Mesenteric fat pad (tissue), 1 donor: ENCODE measurements at regions not wholly inside any gene's neighbourhood (a gene's known extent, or its start where the extent isn't known, plus 50 kb on each side); places are given as distances from the start of the nearest gene placed in this dataset.

Experiments
- DNase-seq: peaks from one replicate; pipeline ENCODE4 v3.0.0-alpha.2; 2020; ENCODE audit warnings: low spot score
- donor health status: DM: yes; HTN: yes; CAD: no.

DNA sequence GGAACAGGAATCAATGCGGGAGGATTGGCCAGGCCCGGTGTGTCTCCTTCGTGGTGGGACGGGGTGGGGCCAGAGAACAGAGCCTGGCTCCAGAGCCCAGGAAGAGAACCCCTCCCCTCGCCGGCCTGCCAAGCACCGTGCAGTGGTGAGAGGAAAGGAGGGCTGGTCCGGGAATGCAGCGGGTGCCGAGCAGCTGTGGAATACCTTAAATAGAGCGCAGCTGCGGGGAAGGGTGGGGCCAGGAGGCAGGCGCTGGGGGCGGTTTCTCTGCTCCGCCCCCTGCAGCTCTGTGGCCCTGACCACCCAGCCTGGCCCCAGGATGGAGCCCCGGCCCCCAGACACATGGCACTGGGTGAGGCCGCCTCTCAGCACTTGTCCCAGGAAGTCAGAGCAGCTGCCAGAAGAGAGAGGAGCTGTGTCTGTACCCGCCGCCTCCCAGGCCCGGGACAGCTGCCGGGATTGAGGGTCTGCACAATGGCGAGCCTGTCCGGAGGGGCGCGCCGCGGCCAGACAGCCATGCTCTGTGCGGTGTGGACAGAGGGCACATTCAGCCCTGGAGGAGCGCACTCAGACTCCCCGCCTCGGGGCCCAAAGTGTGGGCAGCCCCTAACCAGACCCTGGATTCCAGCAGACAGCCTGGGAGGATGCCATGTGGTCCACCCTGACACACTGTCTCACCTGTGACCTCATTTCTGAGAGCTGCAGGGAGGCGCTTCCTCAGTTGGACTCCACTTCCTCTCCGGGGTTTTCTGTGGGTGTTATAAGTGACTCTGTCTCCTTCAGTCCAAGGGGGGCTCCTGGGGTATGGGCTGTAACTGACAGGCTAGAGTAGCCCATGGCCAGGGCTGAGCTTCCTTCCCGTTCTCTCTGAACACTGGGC is 268.8 kb downstream of the SEC14L1 start:
- no peak for DNase-seq

DNA sequence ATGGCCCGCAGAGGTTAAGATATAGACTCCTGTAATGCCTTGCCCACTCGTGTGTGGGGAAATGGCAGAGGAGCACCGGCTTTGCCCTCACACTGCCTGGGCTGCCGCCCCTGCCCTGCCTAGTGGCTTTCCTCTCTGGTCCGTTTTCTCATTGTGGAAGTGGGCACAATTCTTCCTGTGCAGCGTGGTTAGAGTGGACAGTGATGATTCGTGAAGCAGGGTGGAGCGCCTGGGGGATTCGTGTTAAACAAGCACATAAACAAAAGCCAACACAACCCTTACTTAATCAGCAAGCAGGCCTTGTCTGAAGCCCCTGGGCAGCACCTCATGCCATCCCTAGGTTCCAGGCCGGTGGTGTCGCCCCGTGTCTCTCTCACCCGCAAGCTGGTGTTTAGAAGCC is 269.7 kb downstream of the SEC14L1 start:
- no peak for DNase-seq

DNA sequence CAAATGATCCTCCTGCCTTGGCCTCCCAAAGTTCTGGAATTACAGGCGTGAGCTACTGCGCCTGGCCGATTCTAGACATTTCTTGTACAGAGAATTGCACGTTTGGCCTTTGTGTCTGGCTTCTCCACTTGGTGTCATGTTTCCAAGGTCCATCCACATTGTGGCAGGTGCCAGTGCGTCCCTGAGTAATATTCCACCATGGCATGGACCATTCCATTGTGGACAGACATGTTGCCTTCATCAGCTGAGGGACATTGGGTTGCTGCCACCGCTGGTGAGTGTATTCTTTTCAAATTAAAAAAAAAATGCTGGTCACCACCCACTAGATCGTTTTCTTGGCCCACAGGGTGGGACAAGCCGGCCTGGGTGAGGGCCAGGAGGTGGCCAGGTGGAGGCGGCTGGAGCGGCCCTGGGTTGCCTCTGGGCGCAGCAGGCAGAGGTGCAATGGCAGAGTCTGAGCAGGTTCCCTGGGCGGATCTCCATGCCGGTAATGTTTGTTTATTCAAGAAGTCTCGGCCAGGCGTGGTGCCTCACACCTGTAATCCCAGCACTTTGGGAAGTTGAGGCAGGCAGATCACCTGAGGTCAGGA is 274.1 kb downstream of the SEC14L1 start:
- DNase-seq = no peak

DNA sequence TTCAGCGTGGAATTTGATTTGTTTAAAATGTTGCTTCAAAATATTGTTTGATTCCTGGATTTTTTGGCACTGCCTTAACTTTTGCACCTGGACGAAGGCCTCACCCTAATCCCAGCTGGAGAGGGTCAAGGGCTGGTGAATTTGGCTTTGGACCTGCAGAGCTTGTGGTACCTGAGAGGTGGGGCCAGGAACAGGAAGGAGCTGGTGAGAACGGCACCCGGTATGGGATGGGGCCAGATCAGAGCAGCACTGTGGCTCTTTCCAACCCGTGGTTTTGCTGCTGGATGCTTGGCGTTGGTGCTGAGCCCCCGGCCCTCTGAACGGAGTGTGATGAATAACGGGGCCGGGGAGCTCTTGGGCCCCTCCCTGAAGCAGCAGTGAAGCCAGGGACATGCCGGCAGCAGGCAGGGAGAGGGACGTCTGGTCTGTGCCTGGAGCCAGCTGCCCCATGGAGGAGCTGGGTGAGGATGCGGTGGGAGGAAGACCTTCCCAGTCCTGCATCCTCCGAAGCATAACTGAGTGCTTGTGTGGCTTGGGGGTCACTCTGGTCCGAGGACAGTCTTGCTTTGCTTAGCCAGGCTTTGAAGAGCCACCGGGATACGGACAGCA is 275.4 kb downstream of the SEC14L1 start:
- DNase-seq = no peak

DNA sequence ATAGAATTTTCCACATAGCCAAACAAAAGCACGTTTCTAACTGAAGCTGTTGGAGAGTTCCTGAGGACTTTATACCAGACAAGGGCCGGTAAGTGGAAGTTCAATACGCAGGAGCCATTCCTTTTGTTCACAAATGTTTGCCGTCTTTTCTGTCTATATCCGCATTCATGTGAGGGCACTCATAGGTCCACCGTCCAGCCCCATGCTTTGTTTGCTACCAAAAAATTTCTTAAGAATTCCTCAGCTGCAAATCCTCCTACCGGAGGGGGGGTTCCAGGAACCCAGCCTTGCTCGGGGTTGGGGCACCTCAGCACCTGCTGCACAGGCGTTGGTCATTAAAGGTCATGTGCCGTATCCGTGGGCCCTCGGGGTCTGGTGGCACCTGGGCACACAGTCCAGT is 276.8 kb downstream of the SEC14L1 start:
- DNase-seq = no peak

DNA sequence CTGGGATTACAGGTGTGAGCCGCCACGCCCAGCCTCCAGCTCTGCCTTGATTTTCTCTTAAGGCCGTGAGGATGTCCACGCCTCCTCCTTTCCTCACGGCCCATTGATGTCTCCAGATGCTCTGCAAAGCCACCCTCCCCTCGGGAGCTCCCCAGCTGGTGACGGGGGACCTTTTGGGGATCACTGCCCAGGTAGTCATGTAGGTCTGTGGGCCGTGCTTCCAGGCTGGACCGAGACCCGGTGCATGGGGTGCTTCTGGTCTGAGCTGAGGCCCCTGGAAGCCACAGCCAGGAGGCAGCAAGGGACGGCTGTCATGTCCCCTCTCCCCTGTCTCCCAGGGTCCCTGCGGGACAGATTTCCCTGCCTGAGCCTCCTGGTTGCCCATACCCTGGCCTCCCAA is 277.8 kb downstream of the SEC14L1 start:
- no peak for DNase-seq

DNA sequence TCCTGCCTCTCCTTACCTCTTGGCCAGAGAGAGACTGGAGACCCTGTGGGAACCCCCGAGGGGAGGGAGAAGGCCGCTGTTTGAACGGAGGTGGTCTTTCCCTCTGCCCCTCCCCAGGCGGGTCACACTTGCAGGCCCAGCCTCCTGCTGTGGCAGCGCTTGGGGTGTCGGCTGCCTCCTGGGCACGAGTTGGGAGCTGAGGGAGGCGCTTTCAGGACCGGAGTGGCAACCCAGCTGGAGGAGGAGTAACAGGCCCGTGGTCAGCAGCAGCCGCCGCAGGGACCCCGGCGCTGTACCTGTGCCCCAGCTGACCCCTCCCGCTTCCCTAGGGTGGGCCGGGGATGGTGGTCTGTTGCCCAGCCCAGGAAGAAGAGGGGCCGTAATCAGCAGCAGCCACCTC is 278.3 kb downstream of the SEC14L1 start:
- no peak for DNase-seq

DNA sequence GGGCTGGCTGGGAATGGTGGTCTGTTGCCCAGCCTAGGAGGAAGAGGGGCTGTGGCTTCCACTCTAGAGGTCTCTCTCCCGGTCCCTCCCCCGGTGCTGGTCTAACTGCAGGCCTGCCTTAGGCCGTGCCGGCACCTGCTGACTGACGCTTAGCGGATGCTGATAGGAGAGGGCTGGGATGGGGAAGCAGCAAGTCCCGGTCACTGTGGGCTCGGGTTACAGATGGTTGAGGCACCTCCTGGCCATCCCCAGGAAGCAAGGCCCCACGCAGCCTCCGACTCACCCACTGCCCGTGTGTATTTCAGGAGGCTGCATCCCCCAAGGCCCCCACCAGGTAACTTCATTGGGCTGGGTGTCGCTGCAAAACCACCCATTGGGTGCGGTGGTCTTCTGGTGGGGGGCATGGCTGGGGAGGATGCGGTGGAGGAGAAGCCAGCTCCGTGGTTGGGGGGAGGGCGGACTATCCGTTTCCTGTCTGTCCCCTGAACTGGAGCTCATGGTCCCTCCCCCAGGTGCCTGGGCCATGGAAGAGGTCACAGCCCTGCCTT is 278.9 kb downstream of the SEC14L1 start:
- DNase-seq = no peak

DNA sequence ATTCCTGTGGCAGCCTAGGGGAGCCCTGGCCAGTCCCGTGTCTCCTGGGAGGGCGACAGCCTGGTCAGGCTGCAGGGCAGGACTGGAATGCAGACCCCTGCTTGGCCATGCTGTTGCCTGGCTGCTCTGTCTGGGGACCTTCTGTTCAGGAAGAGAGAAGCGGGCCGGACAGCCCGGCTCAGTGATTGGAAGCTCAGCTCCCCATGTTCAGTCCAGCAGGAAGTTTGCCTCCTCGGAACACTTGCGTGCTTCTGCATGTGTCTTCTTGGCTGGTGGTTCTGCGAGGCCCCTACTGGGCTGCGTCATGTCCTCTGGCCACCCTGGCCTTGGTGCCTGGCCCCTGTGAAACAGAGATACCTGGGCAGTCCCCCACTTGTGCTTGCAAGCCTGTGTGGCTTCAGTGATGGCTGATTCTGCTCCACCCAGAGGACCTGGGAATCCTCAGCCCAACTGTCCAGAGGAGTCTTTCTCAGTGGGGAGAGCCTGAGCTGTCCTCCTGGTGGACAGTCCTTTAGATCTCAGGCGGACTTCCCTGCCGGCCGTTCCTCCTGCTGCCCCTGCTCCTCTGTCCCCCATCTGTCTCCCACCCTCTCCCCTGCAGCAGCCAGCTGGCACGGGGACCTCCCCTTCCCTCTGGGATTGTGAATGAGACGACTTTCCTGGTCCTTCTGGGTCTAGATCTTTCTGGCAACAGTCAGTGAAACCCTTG is 279.5 kb downstream of the SEC14L1 start:
- DNase-seq = no peak

DNA sequence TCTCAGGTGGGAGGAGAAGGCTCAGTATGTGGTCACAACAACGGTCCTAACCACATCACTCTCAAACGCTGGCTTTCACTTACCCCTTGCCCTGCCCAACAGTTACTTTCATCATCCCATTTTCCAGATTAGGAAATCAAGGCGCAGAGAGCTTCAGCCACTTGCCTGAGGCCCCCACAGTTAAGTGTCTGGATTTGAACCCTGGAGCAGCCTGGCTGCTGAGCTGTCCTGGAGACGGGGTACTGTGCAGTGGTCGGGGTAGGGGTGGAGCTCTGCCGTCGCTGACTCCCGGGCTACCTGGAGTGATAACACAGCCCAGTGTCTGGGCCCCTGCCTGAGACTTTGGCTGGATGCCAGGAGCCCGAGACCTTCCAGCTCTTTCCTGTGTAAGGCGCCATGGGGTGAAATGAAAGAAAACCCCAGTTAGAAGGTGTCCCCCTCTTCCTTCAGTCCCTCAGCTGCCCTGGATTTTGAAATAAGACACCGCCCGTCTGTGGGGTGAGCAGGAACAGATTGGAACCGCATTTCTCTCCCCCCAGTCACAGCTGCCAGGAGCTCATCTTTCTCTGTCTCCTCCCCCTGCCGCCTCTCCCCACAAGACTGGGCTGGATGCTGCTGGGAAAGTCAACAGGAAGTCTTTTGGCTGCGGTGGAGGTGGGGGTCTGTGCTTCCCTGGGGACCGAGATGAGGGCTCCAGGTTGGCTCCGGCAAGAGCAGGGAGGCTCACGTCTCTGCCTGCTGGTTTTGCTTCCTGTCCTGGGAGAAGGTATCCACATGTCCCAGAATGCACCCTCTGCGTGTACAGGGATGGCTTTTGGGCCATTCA is 280.2 kb downstream of the SEC14L1 start:
- no peak for DNase-seq

DNA sequence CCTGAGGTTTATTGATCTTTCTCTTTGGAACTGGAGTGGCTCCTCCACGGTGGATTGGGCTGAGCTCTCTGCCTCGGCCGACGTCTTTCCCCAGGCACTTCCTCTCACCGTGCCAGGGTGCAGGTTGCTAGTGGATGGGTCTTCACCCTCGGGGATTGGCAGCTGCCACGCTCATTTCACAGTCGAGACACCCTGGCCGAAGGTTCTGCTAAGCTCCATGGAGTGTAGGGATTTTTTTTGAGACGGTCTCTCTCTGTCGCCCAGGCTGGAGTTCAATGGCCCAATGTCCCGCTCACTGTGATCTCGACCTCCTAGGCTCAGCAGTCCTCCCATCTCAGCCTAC is 280.8 kb downstream of the SEC14L1 start:
- no peak for DNase-seq

DNA sequence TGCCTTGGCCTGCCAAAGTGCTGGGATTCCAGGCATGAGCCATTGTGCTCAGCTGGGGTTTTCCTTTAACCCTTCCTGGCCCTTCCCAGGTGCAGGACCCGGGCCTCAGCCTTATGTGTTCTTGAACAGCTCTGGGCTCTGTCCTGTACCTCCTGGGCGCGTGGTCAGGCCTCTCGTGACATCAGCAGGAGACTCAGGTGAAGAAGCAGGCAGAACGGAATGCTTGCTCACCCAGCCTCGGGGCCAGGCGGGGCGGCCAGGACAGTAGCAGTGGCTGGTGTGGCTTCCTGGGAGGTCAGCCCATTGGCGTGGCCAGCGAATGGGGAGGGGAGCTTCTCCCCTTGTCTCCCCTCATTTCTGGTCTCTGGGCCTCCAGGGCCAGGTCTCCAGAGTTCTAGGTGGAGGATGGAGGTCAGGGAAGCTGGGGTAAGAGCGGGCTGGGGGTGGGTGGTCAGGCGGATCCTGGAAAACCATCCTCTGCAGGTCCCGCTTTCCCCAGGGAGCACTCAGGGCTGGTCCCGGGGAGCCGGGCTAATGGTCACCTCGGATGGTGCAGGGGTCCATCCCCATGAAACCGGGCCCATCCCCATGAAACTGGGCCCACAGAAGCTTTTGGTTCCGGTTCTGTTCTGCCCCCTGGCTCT is 281.5 kb downstream of the SEC14L1 start:
- DNase-seq = no peak

DNA sequence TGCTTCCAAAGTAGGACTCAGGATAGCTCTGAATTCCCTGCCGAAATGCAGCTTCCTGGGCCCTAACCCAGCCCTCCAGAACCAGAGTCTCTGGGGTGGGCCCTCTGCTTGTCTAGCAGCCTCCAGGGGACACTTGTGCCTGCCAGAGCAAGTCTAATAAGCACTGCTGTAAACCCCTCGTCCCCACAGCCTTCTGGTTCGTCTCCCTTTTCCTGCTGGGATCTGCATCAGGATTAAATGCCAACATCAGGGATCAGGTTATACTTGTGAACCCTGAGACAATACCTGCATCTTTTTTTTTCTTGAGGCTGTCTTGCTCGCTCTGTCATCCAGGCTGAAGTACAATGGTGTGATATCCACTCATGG is 282.0 kb downstream of the SEC14L1 start:
- DNase-seq = no peak

DNA sequence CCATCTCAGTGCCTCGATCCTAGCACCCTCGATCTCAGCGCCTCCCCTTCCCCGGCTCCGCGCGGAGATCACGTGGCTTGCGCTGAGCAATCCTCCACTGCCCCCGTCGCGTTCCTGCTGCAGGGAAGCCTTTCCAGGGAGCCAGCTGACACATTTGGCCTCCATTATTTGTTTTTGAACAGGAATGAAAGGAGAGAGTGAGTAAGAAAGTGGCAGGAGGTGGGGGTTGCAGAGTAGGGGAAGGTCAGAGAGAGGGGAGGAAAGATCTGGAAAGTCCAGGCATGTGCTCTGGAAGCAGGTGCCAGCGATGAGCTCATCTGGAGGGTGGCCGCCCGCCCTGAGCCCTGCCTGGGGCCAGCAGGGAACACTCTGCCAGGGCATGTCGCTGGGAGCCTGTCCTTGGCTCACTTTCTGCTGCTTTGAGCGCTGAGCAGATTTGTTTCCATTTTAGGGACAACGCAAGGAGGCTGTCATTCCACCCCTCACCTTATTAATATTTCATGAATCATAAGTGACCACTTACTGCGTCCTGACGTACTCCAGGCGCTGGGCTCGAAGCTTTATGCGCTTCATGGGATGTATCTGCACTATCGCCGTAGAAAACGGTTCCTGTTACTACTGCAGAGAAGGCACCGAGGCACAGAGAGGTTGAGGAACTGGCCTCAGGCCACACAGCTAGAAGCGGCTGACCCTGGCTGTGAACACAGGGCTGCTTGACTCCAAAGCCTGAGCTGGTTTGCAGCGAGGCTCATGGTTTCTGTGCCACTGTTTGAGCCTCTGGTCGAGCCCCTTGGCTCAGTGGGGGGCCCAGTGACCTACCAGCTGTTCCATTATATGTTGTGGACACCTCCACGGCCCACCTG is 283.1 kb downstream of the SEC14L1 start:
- DNase-seq = no peak

DNA sequence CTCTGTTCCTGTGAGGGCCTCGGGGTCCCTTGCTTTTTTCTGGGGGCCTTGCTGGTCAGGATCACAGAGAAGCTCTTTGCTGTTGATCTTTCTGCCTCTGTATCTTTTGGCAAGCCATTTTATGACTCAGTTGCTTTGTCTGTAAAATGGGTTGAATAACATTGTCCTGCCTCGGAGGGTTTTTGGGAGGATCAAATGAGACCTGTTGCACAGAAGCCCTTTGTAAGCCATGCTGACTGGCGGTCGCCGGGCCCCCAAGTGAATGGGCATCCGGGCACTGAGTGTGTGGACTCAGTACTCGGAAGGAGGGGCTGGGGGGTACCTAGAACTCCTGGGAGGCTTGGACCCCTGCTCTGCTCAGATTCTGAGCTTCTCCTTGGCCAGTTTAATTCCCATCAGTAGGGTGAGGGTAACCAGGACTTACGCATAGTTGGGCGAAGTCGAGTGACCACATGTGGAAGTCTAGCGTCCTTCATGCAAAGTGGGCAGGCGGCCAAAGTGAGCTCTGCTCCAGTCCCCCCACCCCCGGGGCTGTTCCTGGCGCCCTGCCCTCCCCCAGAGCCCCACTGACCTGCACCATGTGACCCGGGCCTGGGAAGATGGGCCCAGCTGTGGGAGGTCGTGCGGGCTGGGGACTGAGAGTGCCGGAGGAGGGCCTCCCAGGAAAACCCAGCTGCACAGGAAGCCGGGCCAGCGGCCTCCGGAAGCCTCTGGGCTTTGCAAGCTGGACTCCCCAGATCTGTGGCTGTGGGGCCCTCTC is 284.0 kb downstream of the SEC14L1 start:
- peak; percentile 95 for DNase-seq

DNA sequence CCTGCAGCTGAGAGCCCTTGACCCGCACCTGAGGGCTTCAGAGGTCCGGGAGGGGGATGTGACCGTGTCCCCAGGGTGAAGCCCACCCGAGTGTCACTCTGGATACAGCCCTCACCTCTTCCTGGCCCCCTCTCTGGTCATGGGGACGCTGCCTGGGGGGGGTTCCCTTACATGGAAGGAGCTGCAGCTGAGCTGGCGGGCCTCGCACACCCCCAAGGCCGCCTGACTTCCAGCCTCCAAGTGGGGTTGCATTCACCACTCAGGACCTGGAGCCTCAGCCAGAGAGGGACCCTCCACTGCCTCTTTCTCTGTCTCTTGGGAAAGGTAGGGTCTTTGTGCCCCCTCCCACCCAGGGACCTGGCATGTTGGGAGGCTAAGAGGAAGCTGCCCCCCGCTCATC is 284.6 kb downstream of the SEC14L1 start:
- DNase-seq = no peak

DNA sequence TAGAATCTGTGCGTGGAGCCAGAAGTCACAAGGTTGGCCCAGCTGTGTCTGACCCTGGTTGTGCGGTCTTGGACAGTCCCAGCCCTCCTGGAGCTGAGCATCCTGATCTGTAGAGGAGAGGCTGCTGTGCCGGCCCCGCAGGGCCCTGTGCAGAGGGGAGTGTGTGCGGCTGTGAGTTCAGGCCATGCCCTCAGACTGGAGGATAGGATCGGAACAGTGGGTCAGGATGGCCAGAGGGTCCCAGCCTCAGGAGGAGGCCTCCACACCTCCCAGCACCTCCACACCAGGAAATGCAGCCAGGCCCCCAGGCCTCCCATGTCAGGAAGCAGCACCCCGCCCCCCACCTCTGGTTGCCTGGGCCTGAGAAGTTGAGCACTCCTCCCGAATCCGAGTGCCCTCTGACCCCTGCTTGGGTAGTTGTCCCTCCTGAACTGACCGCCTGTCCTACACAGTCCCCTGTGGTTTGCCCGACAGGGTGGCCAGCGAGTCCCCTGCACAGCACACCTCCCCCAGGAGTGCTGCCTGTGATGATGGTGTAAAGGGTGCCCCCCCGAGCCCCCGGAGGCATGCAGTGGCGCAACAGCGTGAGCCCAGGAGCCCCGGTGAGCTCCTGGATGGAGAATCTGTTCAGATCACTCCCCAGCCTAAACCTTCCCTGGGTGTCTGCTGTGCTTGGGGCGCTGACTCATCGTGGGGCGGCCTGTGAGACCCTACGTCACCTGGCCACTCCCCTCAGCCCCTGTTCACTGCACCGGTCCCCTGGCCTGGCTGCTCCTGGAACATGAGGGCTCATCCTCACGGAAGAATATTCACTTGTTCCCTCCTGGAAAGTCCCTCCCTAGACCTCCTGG is 285.2 kb downstream of the SEC14L1 start:
- DNase-seq = no peak
